ENCODE measurements at regions not wholly inside any gene's neighbourhood (a gene's known extent, or its start where the extent isn't known, plus 50 kb on each side); places are given as distances from the start of the nearest gene placed in this dataset.
A peak's percentile ranks its signal among the peaks of the same experiment; 100 is the strongest.

DNA sequence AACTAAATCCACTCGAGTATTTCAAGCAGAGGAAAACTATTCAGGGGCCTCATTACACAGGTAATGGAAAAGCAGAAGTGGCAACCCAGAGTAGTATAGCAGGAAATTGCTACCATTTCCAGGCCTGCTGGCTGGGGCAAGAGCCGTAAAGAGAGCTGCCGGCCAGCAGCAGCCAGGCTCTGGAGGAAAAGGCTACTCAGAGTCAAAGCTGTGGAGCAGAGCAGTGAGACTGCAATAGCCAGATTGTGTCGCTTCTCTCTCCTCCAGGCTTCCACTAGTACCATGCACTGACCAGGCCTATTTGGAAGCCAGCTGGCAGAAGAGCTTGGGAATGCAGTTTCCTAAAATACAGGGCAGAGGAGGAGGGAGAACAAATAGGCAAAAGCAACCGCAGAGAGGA is 155.5 kb downstream of the OMA1 start:
- no peak for DNase-seq (ENCODE audit: low read depth, low spot score)
- no peak overlapping the region for H3K4me3 ChIP-seq (ENCODE audit: low read length)

DNA sequence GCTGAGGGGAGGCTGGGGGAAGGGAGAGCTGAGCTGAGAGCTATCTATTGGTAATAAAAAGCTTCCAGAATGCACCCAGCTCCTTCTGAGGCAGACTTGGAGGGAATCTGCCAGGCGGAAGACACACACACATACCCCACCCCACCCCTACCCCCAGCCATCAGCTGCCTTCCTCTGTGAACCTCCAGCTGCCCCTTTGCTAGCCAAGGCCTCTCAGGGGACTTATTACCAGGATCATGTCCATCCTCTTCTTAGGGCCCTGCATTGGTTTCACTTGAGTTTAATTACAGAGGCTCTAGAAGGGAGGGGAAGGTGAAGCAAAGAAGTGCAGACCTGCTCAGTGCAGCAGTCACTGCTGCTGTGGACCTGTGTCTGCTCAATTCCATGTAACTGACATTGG is 156.4 kb downstream of the OMA1 start:
- no peak overlapping the region for H3K4me3 ChIP-seq (ENCODE audit: low read length)
- no peak for DNase-seq (ENCODE audit: low read depth, low spot score)

- no peak for DNase-seq (ENCODE audit: low read depth, low spot score)
- H3K4me3 ChIP-seq (ENCODE audit: low read length), result no peak overlapping the region
These were observed 166.2 kb downstream of the OMA1 start for GRCh38 chr1:58380345-58380744.

GRCh38 chr1:58367217-58367616 is 179.3 kb downstream of the OMA1 start:
- DNase-seq (ENCODE audit: low read depth, low spot score), result no peak
- no peak overlapping the region for H3K4me3 ChIP-seq (ENCODE audit: low read length)

- no peak for DNase-seq (ENCODE audit: low read depth, low spot score)
- H3K4me3 ChIP-seq (ENCODE audit: low read length), result no peak overlapping the region
These were observed 181.2 kb downstream of the OMA1 start for GRCh38 chr1:58365328-58365727.

- H3K4me3 ChIP-seq (ENCODE audit: low read length), result no peak overlapping the region
- no peak for DNase-seq (ENCODE audit: low read depth, low spot score)
These were observed 182.9 kb downstream of the OMA1 start for GRCh38 chr1:58363585-58363984.

DNA sequence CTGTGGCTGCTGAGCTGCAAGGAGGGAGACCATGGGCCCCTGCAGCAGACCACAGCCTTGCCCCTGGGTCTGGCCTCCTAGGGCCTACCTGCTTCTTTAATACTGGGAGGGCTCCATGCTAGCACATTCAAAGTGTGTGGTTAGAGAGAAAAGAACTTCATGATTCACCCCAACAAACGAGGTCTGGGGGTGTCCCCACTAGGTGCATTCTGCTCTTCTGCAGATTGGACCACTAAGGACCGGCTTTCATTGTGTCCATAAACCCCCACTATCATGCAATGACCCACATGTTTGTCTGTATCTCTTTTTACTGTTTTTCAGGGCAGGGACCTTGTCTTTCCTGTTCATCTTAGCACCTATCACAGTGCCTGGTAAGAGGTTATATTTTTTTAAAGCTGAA is 185.4 kb downstream of the OMA1 start:
- DNase-seq (ENCODE audit: low read depth, low spot score), result no peak
- no peak overlapping the region for H3K4me3 ChIP-seq (ENCODE audit: low read length)

DNA sequence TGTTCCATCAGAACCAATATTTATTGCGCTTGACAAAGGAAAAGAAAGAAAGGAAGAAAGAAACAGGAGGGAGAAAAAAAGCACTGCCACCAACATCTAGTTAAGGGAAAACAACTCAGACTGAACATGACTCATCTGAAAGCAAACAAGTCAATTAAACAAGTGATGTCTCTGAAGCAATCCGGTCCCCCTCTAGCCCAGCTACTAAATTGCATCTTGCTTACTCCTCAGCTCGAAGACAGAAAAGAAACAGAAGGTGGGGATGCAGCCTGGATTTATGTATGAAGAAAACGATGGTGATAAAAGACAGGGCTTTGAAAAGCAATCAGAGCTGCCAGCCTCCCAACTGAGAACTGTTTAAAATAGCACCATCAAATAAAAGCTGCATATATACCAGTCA is 188.2 kb downstream of the OMA1 start:
- H3K4me3 ChIP-seq (ENCODE audit: low read length), result no peak overlapping the region
- no peak for DNase-seq (ENCODE audit: low read depth, low spot score)

GRCh38 chr1:58356402-58356801 is 190.1 kb downstream of the OMA1 start:
- no peak overlapping the region for H3K4me3 ChIP-seq (ENCODE audit: low read length)

GRCh38 chr1:58353168-58353567 is 193.4 kb downstream of the OMA1 start:
- H3K4me3 ChIP-seq (ENCODE audit: low read length), result no peak overlapping the region
- DNase-seq (ENCODE audit: low read depth, low spot score), result no peak

More at GRCh38 chr1:58356402-58356801, 190.1 kb downstream of the OMA1 start:
- no peak for DNase-seq (ENCODE audit: low read depth, low spot score)

DNA sequence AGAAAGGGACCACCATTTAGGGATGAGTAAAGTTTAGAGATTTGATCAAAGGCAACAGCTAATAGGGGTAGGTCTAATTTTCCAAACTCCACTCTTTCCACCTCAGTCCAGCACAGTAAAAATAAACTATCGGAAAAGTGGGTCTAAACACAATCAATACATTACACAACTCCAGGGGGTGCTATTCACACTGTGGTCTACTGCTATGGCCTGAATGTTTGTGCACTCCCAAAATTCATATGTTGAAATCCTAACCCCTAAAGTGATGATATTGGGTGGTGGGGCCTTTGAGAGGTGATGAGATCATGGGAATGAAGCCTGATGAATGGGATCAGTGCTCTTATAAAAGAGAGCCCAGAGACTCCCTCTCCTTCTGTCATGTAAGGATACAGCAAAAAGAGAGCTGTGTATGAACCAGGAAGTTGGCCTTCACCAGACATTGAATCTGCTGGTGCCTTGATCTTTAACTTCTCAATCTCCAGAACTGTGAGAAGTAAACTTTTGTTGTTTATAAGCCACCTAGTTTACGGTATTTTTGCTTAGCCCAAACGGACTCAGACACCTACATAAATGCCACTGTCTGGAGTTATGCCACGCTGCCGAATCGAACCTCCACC is 193.9 kb downstream of the OMA1 start:
- H3K4me3 ChIP-seq (ENCODE audit: low read length), result no peak overlapping the region
- no peak for DNase-seq (ENCODE audit: low read depth, low spot score)

GRCh38 chr1:58346036-58346355 is 200.5 kb downstream of the OMA1 start:
- DNase-seq (ENCODE audit: low read depth, low spot score), result no peak
- H3K4me3 ChIP-seq (ENCODE audit: low read length), result no peak overlapping the region

DNA sequence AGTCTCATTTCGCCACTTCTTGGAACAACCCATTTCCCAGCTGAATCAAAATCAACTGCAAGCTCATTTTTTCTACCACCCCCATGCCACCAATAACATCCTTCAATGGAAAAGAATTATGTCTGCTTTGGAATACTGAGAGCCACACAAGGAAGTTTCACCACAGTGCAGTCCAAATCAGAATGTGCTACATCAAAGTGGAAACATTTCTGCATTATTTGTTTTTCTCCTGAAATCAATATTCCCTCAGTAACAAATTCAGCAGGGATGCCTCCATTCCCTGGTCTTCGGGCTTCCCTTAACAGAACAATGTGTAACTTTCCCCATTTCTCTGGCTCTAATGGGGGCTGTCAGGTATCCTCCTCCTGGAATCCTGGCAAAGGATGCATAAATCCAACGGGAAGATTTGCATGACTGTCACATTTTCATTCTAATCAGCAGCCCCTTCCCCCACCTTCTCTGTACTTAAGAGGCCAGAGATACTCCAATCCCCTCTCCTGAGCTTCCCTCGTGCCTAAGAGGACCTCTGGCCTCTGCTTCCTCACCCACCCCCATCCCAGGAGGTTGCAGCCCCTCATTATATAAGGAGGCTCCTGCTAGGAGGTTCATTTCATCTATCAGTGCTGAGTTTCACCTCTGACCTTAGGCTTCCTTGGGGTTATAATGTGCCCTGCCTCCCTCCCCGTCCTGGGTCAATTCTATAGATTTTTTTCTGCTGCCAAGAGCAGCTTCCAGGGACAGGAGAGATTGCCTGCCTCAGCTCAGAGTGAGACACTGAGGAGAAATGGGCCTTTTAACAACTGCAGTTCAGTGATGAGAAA is 201.1 kb downstream of the OMA1 start:
- no peak for DNase-seq (ENCODE audit: low read depth, low spot score)
- H3K4me3 ChIP-seq (ENCODE audit: low read length), result no peak overlapping the region

- DNase-seq (ENCODE audit: low read depth, low spot score), result no peak
- H3K4me3 ChIP-seq (ENCODE audit: low read length), result no peak overlapping the region
These were observed 206.3 kb downstream of the OMA1 start for GRCh38 chr1:58340185-58340584.

GRCh38 chr1:58338081-58338480 is 208.4 kb downstream of the OMA1 start:
- no peak overlapping the region for H3K4me3 ChIP-seq (ENCODE audit: low read length)

GRCh38 chr1:58333511-58333910 is 213.0 kb downstream of the OMA1 start:
- no peak for DNase-seq (ENCODE audit: low read depth, low spot score)
- no peak overlapping the region for H3K4me3 ChIP-seq (ENCODE audit: low read length)

More at GRCh38 chr1:58338081-58338480, 208.4 kb downstream of the OMA1 start:
- DNase-seq (ENCODE audit: low read depth, low spot score), result no peak

DNA sequence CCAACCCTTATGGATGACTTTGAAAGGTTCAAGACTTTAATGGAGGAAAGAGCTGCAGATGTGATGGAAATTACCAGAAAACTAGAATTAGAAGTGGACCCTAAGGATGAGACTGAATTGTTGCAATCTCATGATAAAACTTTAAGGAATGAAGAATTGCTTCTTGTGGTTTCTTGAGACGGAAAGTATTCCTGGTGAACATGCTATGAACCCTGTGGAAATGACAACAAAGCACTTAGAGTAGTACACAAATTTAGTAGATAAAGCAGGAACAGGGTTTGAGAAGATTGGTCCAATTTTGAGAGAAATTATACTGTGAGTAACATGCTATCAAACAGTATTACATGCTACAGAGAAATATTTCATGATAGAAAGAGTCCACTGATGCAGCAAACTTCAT is 215.4 kb downstream of the OMA1 start:
- DNase-seq (ENCODE audit: low read depth, low spot score), result no peak
- H3K4me3 ChIP-seq (ENCODE audit: low read length), result no peak overlapping the region

DNA sequence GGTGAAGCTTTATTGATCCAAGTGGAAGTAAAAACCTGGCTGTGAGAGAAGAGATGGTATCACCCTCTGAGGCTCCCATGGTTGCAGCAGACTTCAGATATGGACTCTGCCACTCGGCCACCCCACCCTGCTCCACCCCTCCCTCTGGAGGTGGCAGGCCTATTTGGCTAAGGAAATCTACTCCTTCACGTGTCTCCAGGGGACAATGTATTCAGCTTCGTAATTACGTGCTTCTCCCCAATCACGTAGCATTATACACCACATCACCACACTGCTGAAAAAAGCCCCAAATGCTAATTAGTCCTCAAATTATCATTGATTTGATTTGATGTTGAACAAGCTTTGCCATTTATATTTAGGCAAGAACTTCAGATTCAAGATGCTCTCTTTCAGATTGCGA is 220.7 kb downstream of the OMA1 start:
- H3K4me3 ChIP-seq (ENCODE audit: low read length), result no peak overlapping the region
- no peak for DNase-seq (ENCODE audit: low read depth, low spot score)

DNA sequence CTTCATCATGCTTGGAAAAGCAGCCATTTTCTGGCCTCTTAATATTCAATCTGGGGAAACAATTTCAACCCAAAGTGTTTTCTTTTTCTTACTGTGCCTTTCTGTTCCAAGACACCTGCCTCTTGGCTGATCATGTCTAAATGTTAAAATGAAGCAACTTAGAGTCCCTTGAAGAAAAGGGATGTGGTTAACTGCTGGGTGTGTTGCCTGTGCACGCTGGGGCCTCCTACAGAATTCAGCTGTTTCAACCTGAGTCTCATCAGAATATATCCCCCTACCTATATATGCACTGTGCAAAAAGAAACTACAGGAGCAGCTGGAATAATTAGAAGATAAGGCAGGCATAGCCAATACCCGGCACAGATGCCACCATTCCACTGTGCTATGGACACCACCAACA is 222.0 kb downstream of the OMA1 start:
- H3K4me3 ChIP-seq (ENCODE audit: low read length), result no peak overlapping the region; the same call in 1 of the 2 replicates
- DNase-seq (ENCODE audit: low read depth, low spot score), result peak; percentile 87

GRCh38 chr1:58318157-58319005 is 228.1 kb downstream of the OMA1 start:
- no peak overlapping the region for H3K4me3 ChIP-seq (ENCODE audit: low read length)
- DNase-seq (ENCODE audit: low read depth, low spot score), result no peak

All from Jurkat, Clone E6-1 (cell line).